H1 (cell line): ENCODE measurements at regions not wholly inside any gene's neighbourhood (a gene's known extent, or its start where the extent isn't known, plus 50 kb on each side); places are given as distances from the start of the nearest gene placed in this dataset.

ENCODE experiments used
- CTCF ChIA-PET: fragments of 300-600 bp; sonication (Branson Sonifier 250); formaldehyde crosslinking; loops from one replicate; lab custom pipeline; 2021; ENCODE audit not compliant: partially characterized antibody; lab: Charles Lee
- POLR2A ChIA-PET: fragments of 300-600 bp; sonication (Branson Sonifier 250); formaldehyde crosslinking; loops from one replicate; lab custom pipeline; 2021; ENCODE audit warnings: inconsistent platforms; ENCODE audit not compliant: partially characterized antibody; lab: Charles Lee
- DNase-seq, 2 experiments: peaks; one replicate each; pipeline versions ENCODE4 v3.0.0 to v3.0.0-alpha.2; 2010 to 2022; ENCODE audit warnings: low spot score in 2 of 2, low read depth in 1 of 2, mixed read lengths in 1 of 2
- FAIRE-seq: peaks from 2 replicates; lab custom pipeline; 2011; peaks lifted over from hg19 to GRCh38; lab: Jason Lieb, UNC
- H2AFZ ChIP-seq: 2 replicates; pipeline ENCODE4 v1.8.1; 2012; ENCODE audit warnings: low read length, inconsistent platforms
- H2AK5ac ChIP-seq: 2 replicates; pipeline ENCODE4 v1.6.1; 2013; ENCODE audit warnings: low read depth, low read length
- H2BK120ac ChIP-seq: replicated peaks from 2 replicates; pipeline ENCODE3; 2013; ENCODE audit warnings: low read depth, low read length, inconsistent platforms
- H2BK12ac ChIP-seq: 2 replicates; pipeline ENCODE4 v1.6.1; 2013; ENCODE audit warnings: low read depth, low read length
- H2BK15ac ChIP-seq: 2 replicates; pipeline ENCODE4 v1.6.1; 2013; ENCODE audit warnings: low read length
- H2BK20ac ChIP-seq: 2 replicates; pipeline ENCODE4 v1.6.1; 2013; ENCODE audit warnings: low read length
- H2BK5ac ChIP-seq: 2 replicates; pipeline ENCODE4 v1.6.1; 2013; ENCODE audit warnings: low read depth, low read length
- H3K14ac ChIP-seq: 2 replicates; pipeline ENCODE4 v1.6.1; 2013; ENCODE audit warnings: inconsistent platforms; ENCODE audit not compliant: insufficient read length
- H3K18ac ChIP-seq: 2 replicates; pipeline ENCODE4 v1.6.1; 2013; ENCODE audit warnings: low read length; ENCODE audit errors: extremely low read depth
- H3K23ac ChIP-seq: 2 replicates; pipeline ENCODE4 v1.6.1; 2013; ENCODE audit warnings: inconsistent platforms; ENCODE audit not compliant: insufficient read length
- H3K23me2 ChIP-seq: 2 replicates; pipeline ENCODE4 v1.6.1; 2013; ENCODE audit warnings: low read depth, low read length
- H3K27ac ChIP-seq: 2 replicates; pipeline ENCODE4 v1.6.1; 2011; ENCODE audit warnings: low read depth, low read length, inconsistent platforms
- H3K27me3 ChIP-seq, 4 experiments: replicated peaks in 1 of 4; 1 replicate in 1 of 4; 2 replicates in 3 of 4; pipeline versions ENCODE4 v1.6.1 to v1.8.1; 2011 to 2013; ENCODE audit warnings: low read length in 3 of 4, mild to moderate bottlenecking in 3 of 4, inconsistent platforms in 2 of 4, mixed read lengths in 2 of 4, moderate library complexity in 1 of 4; ENCODE audit not compliant: control insufficient read depth in 3 of 4, insufficient read depth in 3 of 4; ENCODE audit errors: extremely low read depth in 1 of 4
- H3K36me3 ChIP-seq, 4 experiments: 2 replicates each; pipeline versions ENCODE4 v1.6.1 to v1.8.1; 2011 to 2013; ENCODE audit warnings: mild to moderate bottlenecking in 4 of 4, low read length in 3 of 4, moderate library complexity in 2 of 4, control low read depth in 1 of 4, inconsistent platforms in 1 of 4; ENCODE audit not compliant: insufficient read depth in 4 of 4, control insufficient read depth in 2 of 4
- H3K4ac ChIP-seq: replicated peaks from 2 replicates; pipeline ENCODE3; 2013; ENCODE audit warnings: low read length, low read depth, mixed read lengths, inconsistent platforms; ENCODE audit not compliant: insufficient read length
- H3K4me1 ChIP-seq, 4 experiments: replicated peaks in 1 of 4; 1 replicate in 1 of 4; 2 replicates in 3 of 4; pipeline versions ENCODE4 v1.6.1 to v1.8.1; 2011 to 2013; ENCODE audit warnings: low read length in 3 of 4, inconsistent platforms in 2 of 4, mixed read lengths in 1 of 4; ENCODE audit not compliant: insufficient read depth in 4 of 4, control insufficient read depth in 3 of 4
- H3K4me2 ChIP-seq, 2 experiments: 2 replicates each; pipeline versions ENCODE4 v1.6.1 to v1.8.1; 2011 to 2013; ENCODE audit warnings: low read depth in 2 of 2, low read length in 2 of 2, control low read depth in 1 of 2, inconsistent platforms in 1 of 2, mild to moderate bottlenecking in 1 of 2; ENCODE audit not compliant: insufficient read depth in 1 of 2
- H3K4me3 ChIP-seq, 4 experiments: fragments of 200-600, 300-600 bp in 1 of 4; sonication (generic), shearing (Covaris generic), sonication (Bioruptor Twin) in 1 of 4; 2 replicates each; pipeline versions ENCODE4 v1.5.1 to v1.8.1; 2011 to 2016; ENCODE audit warnings: low read length in 4 of 4, low read depth in 3 of 4, control low read depth in 2 of 4, inconsistent platforms in 2 of 4, mild to moderate bottlenecking in 2 of 4, mixed read lengths in 1 of 4, moderate library complexity in 1 of 4; ENCODE audit not compliant: insufficient read depth in 2 of 4; ENCODE audit errors: extremely low read depth in 1 of 4
- H3K56ac ChIP-seq: replicated peaks from 2 replicates; pipeline ENCODE3; 2013; ENCODE audit warnings: low read depth, mild to moderate bottlenecking, mixed read lengths, low read length, inconsistent platforms; ENCODE audit not compliant: insufficient read length
- H3K79me1 ChIP-seq: 2 replicates; pipeline ENCODE4 v1.6.1; 2013; ENCODE audit warnings: low read depth, low read length, control low read depth
- H3K79me2 ChIP-seq, 2 experiments: 2 replicates each; pipeline versions ENCODE4 v1.6.1 to v1.8.1; 2012 to 2013; ENCODE audit warnings: low read length in 2 of 2, mild to moderate bottlenecking in 2 of 2, inconsistent platforms in 1 of 2; ENCODE audit not compliant: insufficient read depth in 2 of 2, control insufficient read depth in 1 of 2
- H3K9ac ChIP-seq, 4 experiments: replicated peaks in 1 of 4; 1 replicate in 1 of 4; 2 replicates in 3 of 4; pipeline versions ENCODE4 v1.6.1 to v1.8.1; 2011 to 2013; ENCODE audit warnings: low read depth in 3 of 4, low read length in 3 of 4, control low read depth in 2 of 4, mild to moderate bottlenecking in 2 of 4, moderate library complexity in 2 of 4, inconsistent platforms in 1 of 4; ENCODE audit errors: extremely low read depth in 1 of 4
- H3K9me3 ChIP-seq, 2 experiments: 2 replicates each; pipeline versions ENCODE4 v1.6.1 to v1.8.1; 2012 to 2013; ENCODE audit warnings: mild to moderate bottlenecking in 2 of 2, moderate library complexity in 2 of 2, control low read depth in 1 of 2, inconsistent platforms in 1 of 2, low read depth in 1 of 2, low read length in 1 of 2, mixed read lengths in 1 of 2; ENCODE audit not compliant: insufficient read depth in 2 of 2
- H4K20me1 ChIP-seq, 2 experiments: replicated peaks in 1 of 2; 2 replicates each; pipeline versions ENCODE3 to v1.8.1; 2011 to 2013; ENCODE audit warnings: inconsistent platforms in 2 of 2, low read length in 2 of 2, mild to moderate bottlenecking in 1 of 2; ENCODE audit not compliant: insufficient read depth in 2 of 2, control insufficient read depth in 1 of 2
- H4K5ac ChIP-seq: 2 replicates; pipeline ENCODE4 v1.6.1; 2013; ENCODE audit warnings: low read length, low read depth, mixed read lengths, inconsistent platforms; ENCODE audit not compliant: insufficient read length
- H4K8ac ChIP-seq: 2 replicates; pipeline ENCODE4 v1.8.0; 2013; ENCODE audit warnings: mild to moderate bottlenecking, moderate library complexity, low read length, inconsistent platforms; ENCODE audit not compliant: insufficient read depth; ENCODE audit errors: extremely low read depth
- H4K91ac ChIP-seq: replicated peaks from 2 replicates; pipeline ENCODE3; 2013; ENCODE audit warnings: low read length, mixed read lengths, inconsistent platforms; ENCODE audit not compliant: insufficient read length
- BRCA1 ChIP-seq: IDR thresholded peaks from 2 replicates; pipeline ENCODE4 v1.6.1; 2012; ENCODE audit warnings: low read depth, low read length, improper control_type of control experiment
- CBX8 ChIP-seq: fragments of 300-800, 300-1000 bp; sonication (generic); IDR thresholded peaks from 2 replicates; pipeline ENCODE4 v1.7.1; 2016; ENCODE audit warnings: low read depth, low read length, borderline replicate concordance
- CHD2 ChIP-seq: IDR thresholded peaks from 2 replicates; pipeline ENCODE4 v1.6.1; 2012; ENCODE audit warnings: low read length, improper control_type of control experiment
- GTF2F1 ChIP-seq: IDR thresholded peaks from 2 replicates; pipeline ENCODE4 v1.6.1; 2012; ENCODE audit warnings: low read depth, low read length, improper control_type of control experiment, borderline replicate concordance
- JUN ChIP-seq: IDR thresholded peaks from 2 replicates; pipeline ENCODE4 v1.6.1; 2011; ENCODE audit warnings: low read depth, mild to moderate bottlenecking, improper control_type of control experiment, low read length
- MAFK ChIP-seq: IDR thresholded peaks from 2 replicates; pipeline ENCODE4 v1.6.1; 2012; ENCODE audit warnings: low read depth, mild to moderate bottlenecking, improper control_type of control experiment, low read length
- MAX ChIP-seq: IDR thresholded peaks from 2 replicates; pipeline ENCODE4 v1.6.1; 2012; ENCODE audit warnings: inconsistent platforms
- RFX5 ChIP-seq: IDR thresholded peaks from 2 replicates; pipeline ENCODE4 v1.6.1; 2011; ENCODE audit warnings: low read depth, low read length, improper control_type of control experiment, borderline replicate concordance
- SIN3A ChIP-seq, 2 experiments: IDR thresholded peaks in 1 of 2; conservative IDR thresholded peaks in 1 of 2; 2 replicates each; pipeline ENCODE4 v1.6.1; 2011 to 2012; ENCODE audit warnings: low read length in 2 of 2, improper control_type of control experiment in 1 of 2, low read depth in 1 of 2, mild to moderate bottlenecking in 1 of 2
- SIRT6 ChIP-seq: IDR thresholded peaks from one replicate; pipeline ENCODE4 v1.7.1; 2012; ENCODE audit warnings: low read length, inconsistent platforms
- SIX5 ChIP-seq: IDR thresholded peaks from 2 replicates; pipeline ENCODE4 v1.6.1; 2011; ENCODE audit warnings: mild to moderate bottlenecking, low read depth, low read length
- SRF ChIP-seq: IDR thresholded peaks from 2 replicates; pipeline ENCODE4 v1.6.1; 2011; ENCODE audit warnings: mild to moderate bottlenecking, low read depth, low read length, moderate library complexity
- SUZ12 ChIP-seq: fragments of 200-600 bp; sonication (generic); IDR thresholded peaks from 2 replicates; pipeline ENCODE4 v1.6.1; 2012; ENCODE audit warnings: mild to moderate bottlenecking, inconsistent platforms, low read length, moderate library complexity, mixed read lengths
- TBP ChIP-seq: IDR thresholded peaks from 2 replicates; pipeline ENCODE4 v1.6.1; 2011; ENCODE audit warnings: low read depth, low read length, improper control_type of control experiment
- TEAD4 ChIP-seq: IDR thresholded peaks from 2 replicates; pipeline ENCODE4 v1.6.1; 2012; ENCODE audit warnings: low read depth, low read length, inconsistent platforms, mixed read lengths
- YY1 ChIP-seq: IDR thresholded peaks from 2 replicates; pipeline ENCODE4 v1.6.1; 2011; ENCODE audit warnings: low read depth, mild to moderate bottlenecking, low read length
- WGBS, 2 experiments: shearing (Covaris generic) in 1 of 2; methylation state at CpG; one replicate each; pipeline versions ENCODE4 v1.1.6 to v1.1.7; 2013 to 2015; ENCODE audit warnings: low lambda C conversion rate in 2 of 2, mixed read lengths in 2 of 2, inconsistent platforms in 1 of 2, low coverage in 1 of 2, missing lambda C conversion rate in 1 of 2; ENCODE audit not compliant: insufficient replicate concordance in 2 of 2, insufficient coverage in 1 of 2, insufficient read length in 1 of 2; ENCODE audit errors: extremely low coverage in 1 of 2, missing lambda C conversion rate in 1 of 2; 5-methylcytosine and 5-hydroxymethylcytosine counted together

- no peak overlapping the region for H2BK20ac ChIP-seq
- no peak overlapping the region for H3K18ac ChIP-seq
- no peak overlapping the region for H2AFZ ChIP-seq
- no peak overlapping the region for H3K4me2 ChIP-seq
- H3K27ac ChIP-seq: no peak overlapping the region
- H3K79me2 ChIP-seq: no peaks in the 10 kb centered on the region
- no peaks in the 10 kb centered on the region for H3K4me1 ChIP-seq
- WGBS, 2 experiments: 88% methylated on average over 3 of the region's 3 CpGs; no CpG with 5 or more reads in 1 of the 2 experiments
- H3K56ac ChIP-seq: no peak overlapping the region
- DNase-seq (no peak), FAIRE-seq (no peak)
- POLR2A ChIA-PET: no interaction called here
- no peak overlapping the region for H2BK12ac ChIP-seq
- H3K9ac ChIP-seq: no peak overlapping the region
- no peak overlapping the region for H3K4me3 ChIP-seq
- no peak overlapping the region for H2BK15ac ChIP-seq
- no peak overlapping the region for H3K4ac ChIP-seq
- H4K20me1 ChIP-seq: no peaks in the 10 kb centered on the region
- no peak overlapping the region for H3K14ac ChIP-seq
- no peak overlapping the region for H2BK5ac ChIP-seq
- TF ChIP-seq SUZ12 (no peak), MAFK (no peak), CBX8 (no peak), RFX5 (no peak), YY1 (no peak), SIX5 (no peak), SIRT6 (no peak), TBP (no peak), MAX (no peak), TEAD4 (no peak), SIN3A (conservative IDR thresholded peaks at IDR 0.05 in 1 of 2, IDR thresholded peaks at IDR 0.05 in 1 of 2; ENCODE audit: low read depth in 1 of 2, low read length in 2 of 2) (no peak), BRCA1 (no peak), JUN (no peak), SRF (no peak), GTF2F1 (no peak), CHD2 (no peak)
- TF ChIP-seq, all 59 proteins: peak for 0
- Histone ChIP-seq H3K79me1 (no peaks in the 10 kb centered on the region), H3K27me3 (no peaks in the 10 kb centered on the region), H4K8ac (no peak overlapping the region), H3K23me2 (no peaks in the 10 kb centered on the region), H3K23ac (no peak overlapping the region), H4K91ac (no peak overlapping the region), H3K9me3 (no peaks in the 10 kb centered on the region), H2BK120ac (no peak overlapping the region), H4K5ac (no peak overlapping the region), H2AK5ac (no peak overlapping the region), H3K36me3 (no peaks in the 10 kb centered on the region)
- CTCF ChIA-PET: interaction anchor here (1.7 kb wide), 1 partner anchor 10 kb away, joined by 6 read pairs; no protein-coding TSS in a partner anchor
Observed at GRCh38 chr11:96715208-96715607, 325.4 kb downstream of the JRKL start.
